Stimulated activated CD8-positive, alpha-beta memory T cell treated with anti-CD3 and anti-CD28 coated beads, Interleukin-4, amount 100 ng/mL, for 24 hours (primary cell): ENCODE measurements at regions not wholly inside any gene's neighbourhood (a gene's known extent, or its start where the extent isn't known, plus 50 kb on each side); places are given as distances from the start of the nearest gene placed in this dataset.
"Not testable (repeated sequence)": the region's sequence is repeated elsewhere in the genome, so short reads cannot be mapped to it uniquely, and the experiment has no call there.

ENCODE experiments used
- DNase-seq: peaks from one replicate; pipeline ENCODE4 v3.0.0-alpha.2; 2020; ENCODE audit warnings: low read depth

DNA sequence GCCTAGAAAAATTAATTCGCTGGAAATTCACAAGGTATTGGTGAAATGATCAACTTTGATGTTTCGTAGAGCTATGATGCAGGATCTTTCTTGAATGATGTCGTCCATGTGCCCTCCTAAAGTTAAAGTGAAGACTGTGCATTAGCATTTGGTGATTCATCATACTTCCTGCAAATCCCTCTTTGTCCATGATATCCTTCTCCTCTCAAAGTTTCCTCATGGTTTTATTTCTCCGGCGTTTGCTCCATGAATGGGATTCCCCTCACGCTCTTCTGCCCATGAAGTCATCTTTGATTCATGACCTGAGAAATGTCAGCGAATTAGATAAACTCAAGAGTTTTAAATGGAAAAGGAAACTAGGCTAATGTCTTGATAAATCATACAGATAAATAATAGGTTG lies 372.7 kb downstream of the PSAT1 start:
- no peak for DNase-seq

DNA sequence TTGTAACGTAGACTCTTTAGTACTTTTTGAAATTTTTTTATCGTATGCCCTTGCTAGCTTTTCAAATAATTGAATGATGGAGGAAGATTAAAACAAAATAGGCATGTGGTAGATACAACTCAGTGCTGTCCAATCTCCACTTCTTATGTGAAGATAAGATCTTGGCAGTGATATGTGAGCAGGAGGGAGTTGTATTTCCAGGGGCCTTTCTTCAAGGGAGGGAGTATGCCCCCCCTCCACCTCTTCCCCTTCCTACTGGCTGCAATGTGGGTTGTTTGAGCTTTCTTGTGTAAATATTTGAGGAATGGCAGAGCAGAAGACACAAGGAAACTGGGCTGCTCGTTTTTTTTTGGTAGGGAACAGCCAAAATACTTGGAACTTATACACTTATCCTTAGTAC lies 374.9 kb downstream of the PSAT1 start:
- DNase-seq = no peak

DNA sequence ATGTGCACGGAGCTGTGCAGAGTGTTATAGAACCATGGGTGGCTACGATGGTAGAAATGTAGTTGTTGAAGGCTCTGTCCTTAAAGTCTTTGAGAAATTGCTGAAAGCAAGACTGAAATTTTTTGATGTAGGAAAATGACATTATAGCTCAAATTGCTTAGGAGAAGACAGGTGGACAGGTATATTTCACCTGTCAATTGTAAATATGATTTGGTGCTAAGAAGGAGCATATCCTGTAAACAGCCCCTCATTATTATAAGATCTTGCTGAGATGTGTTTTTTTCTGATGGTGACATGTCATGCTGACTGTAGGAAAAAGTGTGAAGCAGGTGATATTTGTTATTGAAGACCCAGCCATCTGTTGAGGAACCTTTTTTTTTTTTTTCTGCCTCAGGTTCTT lies 377.9 kb downstream of the PSAT1 start:
- no peak for DNase-seq

DNA sequence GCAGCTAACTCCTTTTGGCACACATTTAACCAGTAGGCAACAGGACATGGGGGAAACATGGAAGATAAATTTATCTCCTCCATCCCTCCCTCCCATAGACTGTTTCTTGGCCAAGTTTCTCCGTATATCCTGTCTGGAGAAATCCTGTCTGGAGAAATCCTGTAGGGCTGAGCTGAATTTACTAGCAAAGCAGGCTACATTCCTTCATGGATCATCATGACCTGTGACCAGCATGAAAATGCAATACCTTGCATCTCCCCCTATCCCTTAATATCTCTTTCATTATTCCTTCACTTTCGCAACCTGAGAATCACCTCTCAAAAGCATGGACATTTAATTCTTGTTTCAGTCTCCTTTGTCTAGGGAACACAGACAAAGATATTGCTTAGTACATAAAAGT lies 379.1 kb downstream of the PSAT1 start:
- DNase-seq = no peak

DNA sequence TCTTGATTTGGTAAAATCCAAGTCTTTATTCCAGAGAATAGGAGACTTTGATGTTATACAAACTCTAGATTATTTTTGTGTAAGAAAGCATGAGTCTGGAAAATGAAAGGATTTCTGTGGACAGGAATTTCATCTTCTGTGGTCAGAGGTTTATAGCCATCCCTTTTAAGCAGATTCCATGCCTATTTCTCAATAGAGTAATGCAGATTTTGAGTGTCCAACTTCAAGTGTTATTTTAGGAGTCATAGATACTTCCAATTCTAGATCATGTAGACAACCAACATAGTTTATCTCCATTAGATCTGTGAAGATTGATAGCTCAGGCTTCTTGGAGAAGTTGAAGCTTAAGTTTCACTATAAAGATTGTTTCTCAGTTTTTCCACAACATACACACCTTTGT lies 379.7 kb downstream of the PSAT1 start:
- DNase-seq = no peak

DNA sequence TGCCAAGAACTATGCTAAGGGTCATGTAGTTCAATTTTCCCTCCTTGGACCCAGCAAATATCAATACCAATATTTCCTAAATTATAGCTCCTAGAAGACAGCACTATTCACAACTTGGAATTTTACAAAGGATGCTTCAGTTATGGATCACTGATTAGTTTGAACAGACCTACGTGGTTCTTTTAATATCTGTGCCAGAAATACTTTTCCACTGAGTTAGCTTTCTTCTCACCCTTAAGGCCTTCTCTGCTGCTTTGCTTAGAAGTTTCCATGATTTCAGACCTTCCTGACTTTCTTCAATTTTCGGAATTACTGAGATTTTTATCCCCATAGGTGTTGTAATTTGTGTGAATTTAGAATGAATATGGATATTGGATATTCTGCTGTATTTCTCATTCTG lies 380.4 kb downstream of the PSAT1 start:
- no peak for DNase-seq

DNA sequence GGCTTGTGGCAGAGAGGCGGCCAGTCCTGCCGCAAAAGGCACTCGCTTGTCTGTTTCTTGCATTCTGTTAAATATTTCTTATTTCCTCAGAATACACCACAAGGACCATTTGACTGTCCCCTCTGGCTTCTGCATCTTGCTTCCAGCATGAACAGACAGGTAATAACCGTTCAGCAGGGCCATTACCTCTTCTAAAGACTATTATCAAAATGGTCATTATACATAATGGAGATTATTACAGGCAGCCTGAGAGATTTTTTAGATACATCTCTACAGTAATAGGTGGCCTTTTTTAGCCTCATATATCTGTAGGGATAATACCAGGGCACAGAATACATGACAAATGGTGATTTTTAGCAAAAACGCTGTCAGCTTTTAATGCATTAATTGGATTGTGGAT lies 382.0 kb downstream of the PSAT1 start:
- DNase-seq = no peak

DNA sequence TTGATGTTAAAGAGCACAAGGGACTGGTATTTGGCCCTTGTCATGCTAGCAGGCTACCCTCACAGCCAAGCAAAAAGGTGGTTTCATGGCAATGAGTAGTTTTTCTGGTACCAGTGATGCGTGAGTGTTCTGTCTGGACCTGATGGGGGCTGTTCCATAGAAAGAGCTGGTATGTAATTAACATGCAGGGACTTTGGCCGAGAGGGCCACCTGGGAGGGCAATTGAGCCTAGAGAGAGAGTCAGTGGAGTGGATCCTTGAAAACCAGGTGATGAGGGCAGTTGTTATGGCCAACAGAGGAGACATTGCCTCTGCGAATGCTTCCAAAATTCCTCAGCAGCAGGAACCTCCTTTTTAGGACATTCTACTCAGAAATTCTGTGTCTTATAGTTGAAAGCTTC lies 383.3 kb downstream of the PSAT1 start:
- DNase-seq = no peak

DNA sequence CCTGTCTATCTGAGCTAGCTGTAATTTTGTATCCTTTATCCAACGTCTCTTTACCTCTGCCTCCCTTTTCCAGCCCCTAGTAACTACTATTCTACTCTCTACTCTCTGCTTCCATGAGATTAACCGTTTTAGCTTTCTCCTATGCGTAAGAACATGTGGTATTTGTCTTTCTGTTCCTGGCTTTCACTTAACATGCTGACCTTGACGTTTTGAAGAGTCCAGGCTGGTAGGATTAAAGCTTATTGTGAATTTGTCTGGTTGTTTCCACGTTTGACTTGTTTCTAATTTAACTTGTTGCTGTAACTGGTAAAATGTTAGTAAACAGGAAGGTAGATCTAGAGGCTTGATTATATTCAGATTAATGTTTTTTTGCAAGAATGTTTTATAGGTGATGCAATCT lies 385.3 kb downstream of the PSAT1 start:
- DNase-seq = no peak

DNA sequence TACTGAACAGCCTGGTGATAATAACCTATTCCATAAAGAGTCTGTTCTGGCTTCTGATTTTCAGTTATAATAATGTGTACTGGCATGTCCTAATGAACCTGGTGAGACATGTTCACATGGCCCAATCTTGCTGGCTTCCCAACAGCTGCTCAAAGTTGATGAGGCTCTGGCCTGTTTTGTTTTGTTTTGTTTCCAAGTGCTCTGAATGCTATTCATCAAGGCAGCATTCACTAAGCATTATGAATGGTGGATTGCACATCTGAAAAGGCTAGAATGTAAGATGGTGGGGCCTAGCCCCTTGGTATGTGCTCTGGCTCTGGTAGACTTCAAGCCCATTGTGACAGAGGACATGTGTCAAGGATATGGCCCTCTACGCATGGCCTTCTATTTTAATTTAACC lies 388.5 kb downstream of the PSAT1 start:
- no peak for DNase-seq

DNA sequence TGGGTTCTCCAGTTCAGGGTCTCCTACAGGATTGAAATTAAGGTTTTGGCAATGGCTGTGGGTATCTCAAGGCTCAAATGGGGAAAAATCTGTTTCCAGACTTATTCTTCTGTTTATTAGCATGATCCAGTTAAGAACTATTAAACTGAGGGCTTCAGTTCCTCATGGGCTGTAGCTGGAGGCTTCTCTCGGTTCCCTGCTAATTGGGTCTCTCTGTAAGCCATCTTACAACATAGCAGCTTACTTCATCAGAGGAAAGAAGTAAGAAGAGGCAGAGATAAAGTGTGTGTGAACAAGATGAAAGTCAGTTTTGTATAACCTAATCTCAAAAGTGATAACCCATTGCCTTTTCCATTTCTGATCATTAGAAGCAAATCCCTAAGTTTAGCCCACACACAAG lies 391.9 kb downstream of the PSAT1 start:
- DNase-seq = no peak

DNA sequence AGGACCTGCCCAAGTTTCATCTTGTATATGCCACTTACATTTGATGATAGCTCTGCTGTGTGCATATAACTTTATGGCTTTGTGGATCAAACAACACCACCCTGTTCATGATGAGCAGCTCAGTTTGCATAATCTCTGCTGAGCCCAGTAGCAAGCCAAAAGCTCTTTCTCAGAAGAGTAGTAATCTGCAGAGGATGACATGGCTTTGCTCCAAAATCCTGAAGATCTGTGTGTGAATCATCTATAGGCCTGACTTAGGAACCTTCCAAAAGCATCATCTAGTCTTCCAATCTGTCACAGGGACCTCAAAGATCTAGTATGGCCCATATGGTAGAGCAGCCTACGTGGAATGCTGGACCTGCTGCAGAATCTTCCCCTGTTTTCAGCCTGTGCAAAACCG lies 394.6 kb downstream of the PSAT1 start:
- DNase-seq = no peak

DNA sequence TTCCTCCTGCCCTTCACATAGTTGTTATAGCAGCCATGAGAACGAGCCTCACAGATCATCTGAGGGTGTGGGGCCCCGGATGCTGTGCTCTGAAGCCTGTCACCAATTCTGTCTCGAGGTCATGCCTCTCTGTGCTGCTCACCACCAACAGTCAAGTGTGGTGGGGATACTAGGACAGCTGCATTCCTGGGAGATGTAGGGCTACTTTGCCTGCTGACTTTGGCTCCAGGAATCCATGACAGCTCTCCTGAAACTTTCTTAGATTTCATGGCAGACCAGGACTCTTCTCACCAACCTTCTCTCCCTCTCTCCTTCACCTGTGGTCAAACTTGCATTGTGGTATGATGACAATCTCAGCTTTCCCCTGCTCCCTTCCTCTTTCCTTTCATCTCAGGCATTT lies 395.9 kb downstream of the PSAT1 start:
- DNase-seq = no peak

DNA sequence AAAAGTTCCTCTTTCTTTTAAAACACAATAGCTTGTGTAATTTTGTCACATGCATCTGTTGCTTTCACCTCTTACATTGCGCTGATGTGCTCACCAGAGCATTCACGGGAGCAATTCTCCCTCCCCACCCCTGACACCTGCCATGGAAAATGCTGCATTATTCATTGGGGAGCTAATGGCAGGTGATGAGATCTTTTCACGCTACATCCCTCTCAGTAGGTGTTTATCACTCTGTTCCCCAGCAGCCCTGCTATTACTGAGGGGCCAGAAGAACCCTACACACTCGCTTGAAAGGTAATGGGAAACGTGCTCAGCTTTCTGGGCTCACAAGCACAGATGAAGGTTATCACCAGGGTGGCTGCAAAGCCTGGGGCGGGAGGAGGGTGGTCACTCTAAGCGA lies 398.0 kb downstream of the PSAT1 start:
- DNase-seq = no peak

DNA sequence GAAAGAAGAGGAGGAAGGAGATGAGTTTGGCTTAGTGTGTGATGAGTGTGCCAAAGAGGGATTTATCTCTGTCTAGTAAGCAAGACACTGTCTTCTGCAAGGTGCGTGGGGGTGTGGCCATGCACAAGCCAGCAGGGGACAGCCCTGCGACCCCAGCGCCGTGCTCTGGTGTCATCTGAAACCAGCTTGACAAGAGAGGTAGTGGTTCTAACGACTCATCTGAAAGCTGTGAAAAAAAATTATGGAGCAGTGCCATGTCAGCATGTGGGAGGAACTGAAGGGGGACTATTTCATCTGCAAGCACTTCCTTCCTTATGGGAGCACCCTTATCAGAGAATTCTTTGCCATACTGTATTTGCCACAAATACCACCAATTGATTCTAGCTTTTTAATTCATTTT lies 398.6 kb downstream of the PSAT1 start:
- DNase-seq = no peak

DNA sequence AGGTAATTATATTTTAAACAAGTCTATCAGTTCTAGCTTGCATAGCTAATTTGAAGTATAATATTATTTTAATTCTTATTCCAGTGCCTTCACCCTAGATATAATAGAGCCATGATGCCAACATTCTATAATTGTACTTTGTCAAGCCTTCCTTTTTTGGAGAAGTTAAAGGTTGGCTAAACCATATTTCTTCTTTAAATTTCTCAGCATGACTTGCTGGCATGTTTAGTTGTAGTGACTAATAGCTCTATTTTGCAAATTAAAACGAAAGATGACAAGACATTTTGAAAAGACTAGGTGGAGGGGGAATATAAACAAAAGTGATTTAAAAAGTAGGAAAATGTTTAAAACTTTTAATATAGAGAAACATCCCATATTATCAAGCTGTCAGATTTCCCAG lies 400.7 kb downstream of the PSAT1 start:
- DNase-seq = no peak

DNA sequence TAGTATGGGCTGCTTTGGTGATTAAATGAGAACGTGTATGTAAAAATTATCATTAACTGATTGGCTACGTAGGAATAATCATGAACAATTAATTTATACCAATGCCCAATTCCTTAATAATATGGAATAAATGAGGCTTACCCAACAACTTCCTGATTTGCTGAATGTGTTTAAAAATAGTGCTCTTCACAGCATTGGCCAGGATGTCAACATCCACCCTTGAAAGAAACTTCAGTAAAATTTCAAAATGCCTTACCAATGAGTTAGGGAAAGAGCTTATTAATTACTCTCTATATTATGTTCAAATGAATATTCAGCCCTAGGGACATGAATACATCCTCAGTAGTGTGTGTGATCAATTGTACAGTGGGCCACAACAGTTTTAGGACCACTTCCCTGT lies 401.4 kb downstream of the PSAT1 start:
- DNase-seq = no peak

DNA sequence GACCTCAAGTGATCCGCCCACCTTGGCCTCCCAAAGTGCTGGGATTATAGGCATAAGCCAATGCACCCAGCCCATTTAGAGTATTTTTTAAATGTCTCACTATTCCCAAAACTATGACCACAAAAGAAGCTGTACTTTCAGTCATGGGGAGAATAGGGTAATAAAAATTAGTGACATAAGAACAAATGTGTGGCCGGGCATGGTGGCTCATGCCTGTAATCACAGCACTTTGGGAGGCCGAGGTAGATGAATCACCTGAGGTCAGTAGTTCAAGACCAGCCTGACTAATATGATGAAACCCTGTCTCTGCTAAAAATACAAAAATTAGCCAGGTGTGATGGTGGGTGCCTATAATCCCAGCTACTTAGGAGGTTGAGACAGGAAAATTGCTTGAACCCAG lies 402.3 kb downstream of the PSAT1 start:
- not testable (repeated sequence) for DNase-seq

DNA sequence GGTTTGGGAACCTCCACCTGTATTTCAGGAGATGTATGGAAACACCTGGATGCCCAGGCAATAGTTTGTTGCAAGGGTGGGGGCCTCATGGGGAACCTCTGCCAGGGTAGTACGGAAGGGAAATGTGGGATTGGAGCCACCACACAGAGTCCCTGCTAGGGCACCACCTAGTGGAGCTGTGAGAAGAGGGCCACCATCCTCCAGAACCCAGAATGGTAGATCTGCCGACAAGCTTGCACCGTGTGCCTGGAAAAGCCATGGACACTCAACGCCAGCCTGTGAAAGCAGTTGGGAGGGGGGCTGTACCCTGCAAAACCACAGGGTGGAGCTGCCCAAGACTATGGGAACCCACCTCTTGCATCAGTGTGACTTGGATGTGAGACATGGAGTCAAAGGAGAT lies 407.2 kb downstream of the PSAT1 start:
- DNase-seq = not testable (repeated sequence)

DNA sequence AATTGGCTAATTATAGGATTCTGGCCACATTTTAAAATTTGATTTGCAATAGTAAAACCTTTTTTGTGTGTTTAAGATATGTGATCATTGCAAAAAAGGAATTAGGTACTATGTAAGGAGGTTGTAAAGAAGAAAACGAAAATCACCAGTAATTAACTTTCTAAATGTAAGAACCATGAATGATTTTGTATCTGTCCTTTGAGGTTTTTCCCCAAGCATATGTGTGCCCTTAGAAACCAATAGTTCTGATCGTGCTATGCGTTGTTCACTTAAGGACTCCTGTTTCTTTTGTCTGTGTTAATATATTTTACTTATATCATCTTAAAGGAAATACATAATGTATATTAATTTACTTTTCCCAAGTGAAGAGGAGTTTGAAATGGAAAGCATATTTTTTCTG lies 410.2 kb downstream of the PSAT1 start:
- no peak for DNase-seq

DNA sequence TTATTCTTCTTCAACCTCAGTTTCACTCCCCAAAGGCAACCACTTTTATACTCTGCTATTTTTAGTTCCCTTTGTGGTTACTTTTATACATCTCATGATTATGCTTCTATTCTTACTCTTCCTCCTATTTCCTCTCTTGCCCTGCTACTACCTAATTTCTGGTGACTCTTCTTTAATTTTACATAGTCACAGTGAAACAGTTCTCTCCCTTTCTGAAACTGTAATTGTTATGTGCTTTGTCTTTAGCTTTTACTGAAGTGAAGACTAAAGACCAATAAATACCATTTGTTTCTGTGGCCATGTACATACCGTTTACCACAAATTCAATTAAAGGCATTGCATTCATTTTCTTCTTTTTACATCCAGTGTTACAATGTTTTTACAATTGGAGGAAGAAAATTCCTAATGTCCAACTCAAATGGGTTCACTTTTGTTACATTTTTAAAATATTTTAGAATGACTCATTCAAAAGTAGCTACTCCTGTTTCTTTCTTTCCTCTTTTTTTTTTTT lies 410.6 kb downstream of the PSAT1 start:
- no peak for DNase-seq

DNA sequence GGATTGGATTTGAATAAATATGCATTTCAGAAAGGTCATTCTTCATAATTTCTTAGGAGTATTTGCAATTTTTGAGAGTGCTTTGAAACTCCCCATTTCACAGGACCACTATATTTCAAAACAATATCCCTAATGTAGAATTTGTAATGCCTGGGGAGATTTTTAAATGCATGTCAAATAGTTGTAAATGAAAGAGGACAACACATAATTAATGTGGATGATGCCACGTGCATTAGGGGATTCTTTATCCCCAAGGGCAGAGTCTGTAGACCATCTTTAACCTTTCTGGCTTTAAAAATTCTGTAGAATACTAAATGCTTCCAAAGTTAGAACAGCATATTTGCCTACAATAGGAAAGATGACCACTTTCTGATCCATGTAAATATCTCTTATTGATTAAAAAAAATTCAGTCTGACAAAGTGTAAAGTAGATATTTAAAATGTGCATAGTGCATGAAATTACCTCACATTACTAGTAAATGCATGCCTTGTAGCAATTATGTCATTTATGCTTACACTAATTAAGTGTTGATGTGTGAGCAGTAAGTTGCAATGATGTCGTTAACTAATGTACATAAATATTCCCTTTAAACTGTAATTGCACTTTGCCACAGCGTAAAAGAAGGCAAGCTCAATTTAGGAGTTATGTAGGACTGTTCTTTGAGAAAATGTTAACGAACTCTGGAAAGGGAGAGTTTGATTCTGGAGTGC lies 416.1 kb downstream of the PSAT1 start:
- no peak for DNase-seq

DNA sequence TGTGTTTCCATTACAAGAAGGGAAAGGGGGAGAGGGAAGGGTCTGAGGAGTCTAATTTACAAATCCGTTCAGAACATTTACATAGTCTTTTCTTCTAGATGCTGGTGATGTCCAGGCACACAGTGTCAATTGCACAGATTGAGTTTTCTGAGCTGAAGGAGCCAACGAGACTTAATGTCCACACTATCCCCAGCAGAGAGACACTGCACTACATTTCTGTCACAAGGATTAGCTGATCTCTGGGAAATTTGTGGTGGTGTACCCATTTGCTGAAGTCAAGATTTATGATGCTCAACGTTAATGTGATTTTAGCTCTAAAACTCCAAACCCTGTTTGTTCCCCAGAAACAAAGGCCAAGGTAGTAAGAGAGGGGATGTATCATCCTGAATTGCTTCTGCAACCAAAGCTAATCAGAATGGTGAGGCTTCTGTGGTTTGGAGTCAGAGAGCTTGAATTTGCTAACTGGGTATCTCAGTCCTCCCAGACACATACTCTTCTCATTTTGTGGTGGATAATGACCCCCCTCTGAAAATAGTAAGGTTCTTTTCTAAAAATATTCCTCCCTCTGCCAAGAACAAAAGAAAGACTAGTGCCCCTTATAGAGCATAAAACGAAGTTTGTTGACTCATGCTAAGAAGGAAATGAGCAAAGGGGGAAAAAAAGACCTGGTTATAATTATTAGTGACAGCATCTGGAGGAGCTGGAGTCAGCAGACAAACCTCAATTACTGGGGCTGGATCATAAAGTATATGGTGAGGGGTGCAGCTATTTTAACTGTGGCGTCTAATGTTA lies 416.9 kb downstream of the PSAT1 start:
- DNase-seq = no peak

DNA sequence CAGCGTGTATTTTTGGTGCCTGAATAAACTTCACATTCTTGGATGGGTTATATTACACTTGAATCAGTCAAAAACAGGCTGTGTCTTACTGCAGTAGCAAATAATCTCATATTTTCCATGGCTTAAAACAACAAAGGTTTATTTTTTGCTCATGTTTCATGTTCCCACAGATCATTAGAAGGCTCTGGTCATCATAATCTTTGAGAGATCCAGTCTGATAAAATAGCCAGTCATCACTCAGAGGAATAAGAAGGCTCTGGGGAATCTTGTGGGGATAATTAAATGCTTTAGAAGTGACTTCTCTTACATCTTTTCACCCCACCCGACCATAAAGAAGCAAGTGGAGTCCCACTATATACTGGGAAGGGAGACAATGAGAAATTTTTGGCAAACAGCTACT lies 417.7 kb downstream of the PSAT1 start:
- no peak for DNase-seq
